Ishikawa (cell line): ENCODE measurements at regions not wholly inside any gene's neighbourhood (a gene's known extent, or its start where the extent isn't known, plus 50 kb on each side); places are given as distances from the start of the nearest gene placed in this dataset.

ENCODE experiments used
- CEBPB ChIP-seq: IDR thresholded peaks from 2 replicates; pipeline ENCODE4 v1.6.1; 2012
- CREB1 ChIP-seq: IDR thresholded peaks from 2 replicates; pipeline ENCODE4 v1.6.1; 2012; ENCODE audit warnings: low read depth
- EGR1 ChIP-seq: IDR thresholded peaks from 2 replicates; pipeline ENCODE4 v1.6.1; 2012
- EP300 ChIP-seq: IDR thresholded peaks from 2 replicates; pipeline ENCODE4 v1.6.1; 2012; ENCODE audit warnings: borderline replicate concordance
- RAD21 ChIP-seq: IDR thresholded peaks from 2 replicates; pipeline ENCODE4 v1.6.1; 2012; ENCODE audit warnings: low read depth
- TAF1 ChIP-seq: IDR thresholded peaks from 2 replicates; pipeline ENCODE4 v1.6.1; 2012; ENCODE audit warnings: low read depth, mild to moderate bottlenecking
- TCF12 ChIP-seq: IDR thresholded peaks from 2 replicates; pipeline ENCODE4 v1.6.1; 2012; ENCODE audit warnings: low read depth
- TEAD4 ChIP-seq: IDR thresholded peaks from 2 replicates; pipeline ENCODE4 v1.6.1; 2012
- TF ChIP-seq, protein P1 (sequence below): IDR thresholded peaks from 2 replicates; pipeline ENCODE4 v1.6.1; 2012; ENCODE audit warnings: low read depth, mild to moderate bottlenecking

DNA sequence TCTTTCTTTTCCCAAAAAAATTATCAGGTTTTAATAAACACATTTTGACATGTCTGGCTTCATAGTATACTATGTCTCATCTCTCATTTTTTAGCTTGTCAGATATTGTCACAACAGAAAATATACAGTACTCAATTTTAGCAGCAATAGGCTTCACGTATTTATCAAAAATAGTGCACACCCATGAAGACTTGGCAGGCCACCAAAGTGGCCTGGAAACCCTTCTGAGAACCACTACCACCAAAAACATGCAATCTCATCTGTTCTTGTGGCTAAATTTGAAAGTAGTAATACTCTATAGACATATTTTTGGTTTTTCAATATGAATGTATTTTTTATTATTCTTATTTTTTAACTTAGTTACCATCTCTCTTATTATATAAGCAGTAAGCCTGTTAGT lies 1094.5 kb upstream of the LRRN3 start:
- TF ChIP-seq EP300 (no peak), CEBPB (no peak), TAF1 (no peak), CREB1 (no peak), EGR1 (no peak), TCF12 (no peak), RAD21 (no peak), TEAD4 (no peak)
- TF ChIP-seq, protein P1, sequence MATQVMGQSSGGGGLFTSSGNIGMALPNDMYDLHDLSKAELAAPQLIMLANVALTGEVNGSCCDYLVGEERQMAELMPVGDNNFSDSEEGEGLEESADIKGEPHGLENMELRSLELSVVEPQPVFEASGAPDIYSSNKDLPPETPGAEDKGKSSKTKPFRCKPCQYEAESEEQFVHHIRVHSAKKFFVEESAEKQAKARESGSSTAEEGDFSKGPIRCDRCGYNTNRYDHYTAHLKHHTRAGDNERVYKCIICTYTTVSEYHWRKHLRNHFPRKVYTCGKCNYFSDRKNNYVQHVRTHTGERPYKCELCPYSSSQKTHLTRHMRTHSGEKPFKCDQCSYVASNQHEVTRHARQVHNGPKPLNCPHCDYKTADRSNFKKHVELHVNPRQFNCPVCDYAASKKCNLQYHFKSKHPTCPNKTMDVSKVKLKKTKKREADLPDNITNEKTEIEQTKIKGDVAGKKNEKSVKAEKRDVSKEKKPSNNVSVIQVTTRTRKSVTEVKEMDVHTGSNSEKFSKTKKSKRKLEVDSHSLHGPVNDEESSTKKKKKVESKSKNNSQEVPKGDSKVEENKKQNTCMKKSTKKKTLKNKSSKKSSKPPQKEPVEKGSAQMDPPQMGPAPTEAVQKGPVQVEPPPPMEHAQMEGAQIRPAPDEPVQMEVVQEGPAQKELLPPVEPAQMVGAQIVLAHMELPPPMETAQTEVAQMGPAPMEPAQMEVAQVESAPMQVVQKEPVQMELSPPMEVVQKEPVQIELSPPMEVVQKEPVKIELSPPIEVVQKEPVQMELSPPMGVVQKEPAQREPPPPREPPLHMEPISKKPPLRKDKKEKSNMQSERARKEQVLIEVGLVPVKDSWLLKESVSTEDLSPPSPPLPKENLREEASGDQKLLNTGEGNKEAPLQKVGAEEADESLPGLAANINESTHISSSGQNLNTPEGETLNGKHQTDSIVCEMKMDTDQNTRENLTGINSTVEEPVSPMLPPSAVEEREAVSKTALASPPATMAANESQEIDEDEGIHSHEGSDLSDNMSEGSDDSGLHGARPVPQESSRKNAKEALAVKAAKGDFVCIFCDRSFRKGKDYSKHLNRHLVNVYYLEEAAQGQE = no peak
